ENCODE measurements at regions not wholly inside any gene's neighbourhood (a gene's known extent, or its start where the extent isn't known, plus 50 kb on each side); places are given as distances from the start of the nearest gene placed in this dataset.

DNA sequence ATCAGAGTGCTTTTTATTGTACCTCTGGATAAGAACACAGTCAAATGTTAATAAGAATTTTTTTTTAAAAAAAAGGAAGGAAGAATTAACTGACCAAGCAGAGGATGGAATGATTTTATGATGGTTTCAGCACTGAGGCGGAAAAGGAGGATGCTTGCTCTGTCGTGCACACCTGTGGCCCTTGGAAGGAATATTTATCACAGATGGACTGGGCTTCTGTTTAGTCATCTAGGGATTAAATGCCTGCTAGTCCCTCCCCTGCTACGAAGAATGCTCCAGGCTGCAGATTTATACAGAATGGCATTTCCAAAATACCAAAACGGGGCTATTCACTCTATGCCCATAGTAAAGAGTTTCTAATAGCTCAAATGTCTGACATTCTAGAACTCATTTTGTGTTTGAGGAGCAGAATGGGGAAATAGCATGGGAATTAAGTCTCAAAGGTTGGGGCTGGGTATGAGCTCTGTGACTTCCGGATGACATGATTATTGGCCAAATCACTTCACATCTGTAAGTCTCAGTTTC is 92.8 kb upstream of the BCL6 start:
- TF ChIP-seq CTCF (IDR thresholded peaks at IDR 0.05): no peak
- no peak for TF ChIP-seq POLR2A (IDR thresholded peaks at IDR 0.05)
- no peak for TF ChIP-seq EP300 (IDR thresholded peaks at IDR 0.05)
